ENCODE measurements at regions not wholly inside any gene's neighbourhood (a gene's known extent, or its start where the extent isn't known, plus 50 kb on each side); places are given as distances from the start of the nearest gene placed in this dataset.

- no peaks in the 10 kb centered on the region for H3K36me3 ChIP-seq
- no peaks in the 10 kb centered on the region for H3K9me3 ChIP-seq (ENCODE audit: low read depth)
- TF ChIP-seq, protein P1, sequence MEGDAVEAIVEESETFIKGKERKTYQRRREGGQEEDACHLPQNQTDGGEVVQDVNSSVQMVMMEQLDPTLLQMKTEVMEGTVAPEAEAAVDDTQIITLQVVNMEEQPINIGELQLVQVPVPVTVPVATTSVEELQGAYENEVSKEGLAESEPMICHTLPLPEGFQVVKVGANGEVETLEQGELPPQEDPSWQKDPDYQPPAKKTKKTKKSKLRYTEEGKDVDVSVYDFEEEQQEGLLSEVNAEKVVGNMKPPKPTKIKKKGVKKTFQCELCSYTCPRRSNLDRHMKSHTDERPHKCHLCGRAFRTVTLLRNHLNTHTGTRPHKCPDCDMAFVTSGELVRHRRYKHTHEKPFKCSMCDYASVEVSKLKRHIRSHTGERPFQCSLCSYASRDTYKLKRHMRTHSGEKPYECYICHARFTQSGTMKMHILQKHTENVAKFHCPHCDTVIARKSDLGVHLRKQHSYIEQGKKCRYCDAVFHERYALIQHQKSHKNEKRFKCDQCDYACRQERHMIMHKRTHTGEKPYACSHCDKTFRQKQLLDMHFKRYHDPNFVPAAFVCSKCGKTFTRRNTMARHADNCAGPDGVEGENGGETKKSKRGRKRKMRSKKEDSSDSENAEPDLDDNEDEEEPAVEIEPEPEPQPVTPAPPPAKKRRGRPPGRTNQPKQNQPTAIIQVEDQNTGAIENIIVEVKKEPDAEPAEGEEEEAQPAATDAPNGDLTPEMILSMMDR (IDR thresholded peaks at IDR 0.05; ENCODE audit: low read depth, low read length), result no peak
- no peaks in the 10 kb centered on the region for H3K4me1 ChIP-seq (ENCODE audit: low read depth)
- H3K4me3 ChIP-seq, result no peak overlapping the region
- DNase-seq (ENCODE audit: low read depth in 1 of 2, low spot score in 1 of 2), result no peak
- H3K27me3 ChIP-seq, result no peaks in the 10 kb centered on the region
- H3K27ac ChIP-seq, result no peak overlapping the region
Measured at GRCh38 chr18:29608982-29609381, 1432.1 kb upstream of the CDH2 start.

DNA sequence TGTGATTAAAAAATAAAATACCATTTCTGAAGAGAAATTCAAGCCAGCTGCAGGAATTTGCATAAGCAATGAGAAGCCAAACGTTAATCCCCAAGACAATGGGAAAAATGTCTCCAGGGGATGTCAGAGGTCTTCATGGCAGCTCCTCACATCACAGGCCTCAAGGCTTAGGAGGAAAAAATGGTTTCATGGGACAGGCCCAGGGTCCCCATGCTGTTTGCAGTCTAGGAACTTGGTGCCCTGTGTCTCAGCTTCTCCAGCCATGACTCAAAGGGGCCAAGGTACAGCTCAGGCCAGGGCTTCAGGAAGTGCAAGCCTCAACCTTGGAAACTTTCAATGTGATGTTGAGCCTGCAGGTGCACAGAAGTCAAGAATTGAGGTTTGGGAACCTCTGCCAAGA, 1428.4 kb upstream of the CDH2 start:
- Histone ChIP-seq H3K27me3 (no peaks in the 10 kb centered on the region), H3K9me3 (ENCODE audit: low read depth) (no peaks in the 10 kb centered on the region), H3K36me3 (no peaks in the 10 kb centered on the region), H3K27ac (no peak overlapping the region), H3K4me3 (no peak overlapping the region), H3K4me1 (ENCODE audit: low read depth) (no peaks in the 10 kb centered on the region)
- TF ChIP-seq, protein P1 (IDR thresholded peaks at IDR 0.05; ENCODE audit: low read depth, low read length), result no peak
- no peak for DNase-seq (ENCODE audit: low read depth in 1 of 2, low spot score in 1 of 2)

DNA sequence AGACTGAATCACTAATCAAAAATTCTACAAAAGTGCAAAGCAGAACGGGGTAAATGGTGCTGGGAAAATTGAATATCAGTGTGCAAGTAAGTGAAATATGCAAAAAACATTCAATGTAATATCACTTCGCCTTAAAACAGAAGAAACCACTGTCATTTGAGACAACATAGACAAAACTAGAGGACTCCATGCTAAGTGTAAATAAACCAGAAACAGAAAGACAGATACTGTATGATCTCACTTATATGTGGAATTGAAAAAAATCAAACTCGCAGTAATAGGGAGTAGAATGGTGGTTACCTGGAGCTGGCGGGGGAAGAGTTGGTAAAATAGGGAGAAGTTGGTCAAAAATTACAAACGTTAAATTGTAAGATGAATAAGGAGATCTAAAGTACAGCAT, 1420.0 kb upstream of the CDH2 start:
- Histone ChIP-seq H3K36me3 (no peaks in the 10 kb centered on the region), H3K4me1 (ENCODE audit: low read depth) (no peaks in the 10 kb centered on the region), H3K27ac (no peak overlapping the region), H3K27me3 (no peaks in the 10 kb centered on the region), H3K9me3 (ENCODE audit: low read depth) (no peaks in the 10 kb centered on the region), H3K4me3 (no peak overlapping the region)
- DNase-seq (ENCODE audit: low read depth in 1 of 2, low spot score in 1 of 2), result no peak
- TF ChIP-seq, protein P1 (IDR thresholded peaks at IDR 0.05; ENCODE audit: low read depth, low read length), result no peak

DNA sequence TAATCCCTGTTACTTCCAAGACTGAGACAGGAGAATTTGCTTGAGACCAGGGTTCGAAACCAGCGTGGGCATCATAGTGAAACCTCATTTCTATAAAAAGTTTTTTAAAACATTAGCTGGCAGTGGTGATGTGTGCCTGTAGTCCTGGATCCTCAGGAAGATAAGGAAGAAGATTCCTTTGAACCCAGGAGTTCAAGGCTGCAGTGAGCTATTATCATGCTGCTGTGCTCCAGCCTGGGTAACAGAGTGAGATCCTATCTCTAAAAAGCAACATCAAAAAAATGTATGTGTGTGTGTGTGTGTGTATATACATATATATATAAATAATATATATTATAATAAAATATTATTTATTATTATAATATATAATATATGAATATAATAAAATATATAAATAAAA, 1417.6 kb upstream of the CDH2 start:
- DNase-seq (ENCODE audit: low read depth in 1 of 2, low spot score in 1 of 2), result no peak
- Histone ChIP-seq H3K27me3 (no peaks in the 10 kb centered on the region), H3K4me1 (ENCODE audit: low read depth) (no peaks in the 10 kb centered on the region), H3K4me3 (no peak overlapping the region), H3K27ac (no peak overlapping the region), H3K9me3 (ENCODE audit: low read depth) (no peaks in the 10 kb centered on the region), H3K36me3 (no peaks in the 10 kb centered on the region)
- TF ChIP-seq, protein P1 (IDR thresholded peaks at IDR 0.05; ENCODE audit: low read depth, low read length), result no peak

DNA sequence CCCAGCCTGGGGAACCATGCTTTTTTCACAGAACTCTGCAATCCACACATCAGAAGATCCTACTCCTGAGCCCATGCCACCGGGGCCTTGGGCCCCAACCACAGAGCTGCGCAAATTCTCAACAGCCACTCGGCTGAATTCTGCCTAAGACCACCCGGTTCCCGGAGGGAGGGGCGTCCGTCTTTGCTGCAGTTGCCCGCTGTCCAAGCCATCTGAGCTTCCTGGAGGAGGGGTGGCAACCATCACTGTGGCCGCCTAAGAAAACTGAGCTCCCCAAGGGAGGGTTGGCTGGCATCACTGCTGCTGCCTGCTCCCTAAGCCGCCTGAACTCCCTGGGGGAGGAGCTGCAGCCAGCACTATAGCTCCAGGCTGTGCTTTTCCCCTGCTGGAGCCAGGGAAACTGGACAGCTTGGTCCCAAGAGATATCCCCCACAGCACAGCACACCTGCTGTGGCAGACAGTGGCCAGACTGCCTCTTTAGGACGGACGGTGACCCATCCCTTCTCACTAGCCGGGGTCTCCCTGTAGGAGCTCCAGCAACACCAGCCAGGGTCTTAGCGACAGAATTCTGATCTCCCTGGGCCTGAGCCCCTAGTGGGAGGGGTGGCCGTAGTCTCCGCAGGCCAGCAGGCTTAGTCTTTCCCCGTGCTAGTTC, 1411.6 kb upstream of the CDH2 start:
- H3K9me3 ChIP-seq (ENCODE audit: low read depth), result no peaks in the 10 kb centered on the region
- no peak overlapping the region for H3K4me3 ChIP-seq
- H3K27me3 ChIP-seq, result no peaks in the 10 kb centered on the region
- H3K4me1 ChIP-seq (ENCODE audit: low read depth), result no peaks in the 10 kb centered on the region
- no peak overlapping the region for H3K27ac ChIP-seq
- TF ChIP-seq, protein P1 (IDR thresholded peaks at IDR 0.05; ENCODE audit: low read depth, low read length), result no peak
- no peak for DNase-seq (ENCODE audit: low read depth in 1 of 2, low spot score in 1 of 2)
- H3K36me3 ChIP-seq, result no peaks in the 10 kb centered on the region
